K562 (cell line): ENCODE measurements at regions not wholly inside any gene's neighbourhood (a gene's known extent, or its start where the extent isn't known, plus 50 kb on each side); places are given as distances from the start of the nearest gene placed in this dataset.

Experiments used
- ATAC-seq: fragments of 200-7000 bp; cut with Tn5 transposase; 3 replicates; pipeline ENCODE4 v1.9.1; 2020; ENCODE audit warnings: moderate library complexity
- BruUV-seq: library from RNA; stranded (reverse); fragments of 400-500 nt; replicated peaks from 2 replicates; lab custom pipeline; 2021; lab: Mats Ljungman, UMichigan
- CTCF ChIA-PET: fragments of 300-600 bp; formaldehyde crosslinking; extraction: SDS; loops from one replicate; lab custom pipeline; 2021; ENCODE audit warnings: low intra/inter-chr PET ratio; lab: Yijun Ruan, JAX
- POLR2A ChIA-PET: fragments of 300-600, 350-650 bp; sonication (Branson Sonifier 250); formaldehyde crosslinking; extraction: SDS; loops from one replicate; lab custom pipeline; 2021; ENCODE audit warnings: antibody characterized with exemption, inconsistent platforms; lab: Yijun Ruan, JAX
- DNase-seq, 4 experiments: peaks; one replicate each; pipeline versions ENCODE4 v3.0.0 to v3.0.0-alpha.2; 2011 to 2018; ENCODE audit warnings: low spot score in 3 of 4, mixed read lengths in 3 of 4; ENCODE audit errors: extremely low read depth in 1 of 4
- FAIRE-seq: peaks from 2 replicates; lab custom pipeline; 2011; peaks lifted over from hg19 to GRCh38; lab: Jason Lieb, UNC
- H2AFZ ChIP-seq: 2 replicates; pipeline ENCODE4 v1.6.0; 2011; ENCODE audit warnings: low read depth, low read length, control low read depth, inconsistent platforms
- H3K27ac ChIP-seq: fragments of 200-600 bp; 3 replicates; pipeline ENCODE4 v1.8.0; 2011; ENCODE audit warnings: low read depth, mild to moderate bottlenecking, control low read depth, inconsistent platforms, low read length, moderate library complexity, mixed read lengths; ENCODE audit errors: extremely low read depth
- H3K27me3 ChIP-seq, 2 experiments: fragments of 300-600 bp in 1 of 2; 2 replicates in 1 of 2; 3 replicates in 1 of 2; pipeline versions ENCODE4 v1.6.0 to v1.8.0; 2011; ENCODE audit warnings: inconsistent platforms in 2 of 2, low read length in 2 of 2, mild to moderate bottlenecking in 1 of 2, mixed read lengths in 1 of 2, moderate library complexity in 1 of 2; ENCODE audit not compliant: control insufficient read depth in 2 of 2, insufficient read depth in 2 of 2
- H3K36me3 ChIP-seq: fragments of 300-600 bp; 3 replicates; pipeline ENCODE4 v1.8.0; 2011; ENCODE audit warnings: mild to moderate bottlenecking, low read length, inconsistent platforms; ENCODE audit not compliant: control insufficient read depth, insufficient read depth
- H3K4me1 ChIP-seq, 2 experiments: fragments of 200-600 bp in 1 of 2; replicated peaks in 1 of 2; 2 replicates in 1 of 2; 3 replicates in 1 of 2; pipeline versions ENCODE4 v1.5.1 to v1.8.0; 2011; ENCODE audit warnings: inconsistent platforms in 2 of 2, low read length in 2 of 2, mild to moderate bottlenecking in 1 of 2, mixed read lengths in 1 of 2, moderate library complexity in 1 of 2; ENCODE audit not compliant: control insufficient read depth in 2 of 2, insufficient read depth in 2 of 2
- H3K4me2 ChIP-seq: 2 replicates; pipeline ENCODE4 v1.6.1; 2011; ENCODE audit warnings: low read length, control low read depth, inconsistent platforms, mixed read lengths; ENCODE audit not compliant: insufficient read depth
- H3K4me3 ChIP-seq: fragments of 200-600 bp; sonication (generic), shearing (Covaris generic); 2 replicates; pipeline ENCODE4 v1.5.1; 2016; ENCODE audit warnings: control low read depth, inconsistent platforms
- H3K79me2 ChIP-seq: fragments of 200-600 bp; 3 replicates; pipeline ENCODE4 v1.8.0; 2011; ENCODE audit warnings: low read length, inconsistent platforms; ENCODE audit not compliant: control insufficient read depth, insufficient read depth
- H3K9ac ChIP-seq, 2 experiments: 2 replicates each; pipeline versions ENCODE4 v1.6.0 to v1.6.1; 2011; ENCODE audit warnings: low read depth in 2 of 2, low read length in 2 of 2, control low read depth in 1 of 2, inconsistent platforms in 1 of 2, mild to moderate bottlenecking in 1 of 2, mixed read lengths in 1 of 2; ENCODE audit not compliant: insufficient read depth in 1 of 2
- H3K9me1 ChIP-seq: one replicate; pipeline ENCODE4 v1.6.0; 2011; ENCODE audit warnings: inconsistent platforms, mild to moderate bottlenecking, low read length, moderate library complexity; ENCODE audit not compliant: control insufficient read depth, insufficient read depth
- H3K9me3 ChIP-seq: replicated peaks from 2 replicates; pipeline ENCODE4 v1.5.1; 2011; ENCODE audit warnings: low read depth, low read length, inconsistent platforms; ENCODE audit not compliant: control insufficient read depth, insufficient read depth
- H4K20me1 ChIP-seq: replicated peaks from 2 replicates; pipeline ENCODE4 v1.6.1; 2011; ENCODE audit warnings: low read length, inconsistent platforms, mixed read lengths; ENCODE audit not compliant: control insufficient read depth, insufficient read depth
- ATF7 ChIP-seq: fragments of 450-650 bp; IDR thresholded peaks from 2 replicates; pipeline ENCODE4 v1.7.1; 2014; ENCODE audit warnings: mild to moderate bottlenecking, moderate library complexity
- C11orf30 ChIP-seq: fragments of 450-650 bp; IDR thresholded peaks from 2 replicates; pipeline ENCODE4 v1.6.1; 2016; ENCODE audit warnings: low read depth, mild to moderate bottlenecking
- HDAC6 ChIP-seq: IDR thresholded peaks from 2 replicates; pipeline ENCODE4 v1.6.1; 2012; ENCODE audit warnings: low read depth, mild to moderate bottlenecking, control low read depth, inconsistent platforms, low read length, moderate library complexity
- HNRNPUL1 ChIP-seq: fragments of 200-400 bp; formaldehyde crosslinking; IDR thresholded peaks from 2 replicates; pipeline ENCODE4 v1.6.1; 2017; ENCODE audit warnings: low read length
- HOXB6 ChIP-seq: fragments of 250-450 bp; sonication (Bioruptor Pico); IDR thresholded peaks from 2 replicates; pipeline ENCODE4 v1.5.1; 2022; ENCODE audit warnings: mild to moderate bottlenecking, borderline replicate concordance
- MAFF ChIP-seq: IDR thresholded peaks from 2 replicates; pipeline ENCODE4 v1.6.1; 2012; ENCODE audit warnings: low read length, improper control_type of control experiment
- MAFG ChIP-seq: fragments of 450-650 bp; conservative IDR thresholded peaks from 2 replicates; pipeline ENCODE4 v1.6.1; 2016; ENCODE audit warnings: missing genetic modification characterization, missing compliant biosample characterization
- MAFK ChIP-seq: IDR thresholded peaks from 2 replicates; pipeline ENCODE4 v1.6.1; 2011; ENCODE audit warnings: low read length, improper control_type of control experiment
- NFE2 ChIP-seq: IDR thresholded peaks from 2 replicates; pipeline ENCODE4 v1.6.1; 2014; ENCODE audit warnings: antibody characterized with exemption, low read depth
- NFE2L1 ChIP-seq: fragments of 450-650 bp; IDR thresholded peaks from 2 replicates; pipeline ENCODE4 v1.6.1; 2016; ENCODE audit warnings: missing genetic modification characterization, low read depth, mild to moderate bottlenecking, missing compliant biosample characterization, moderate library complexity, borderline replicate concordance
- PTRF ChIP-seq: fragments of 450-650 bp; IDR thresholded peaks from 2 replicates; pipeline ENCODE4 v1.6.1; 2016; ENCODE audit warnings: mild to moderate bottlenecking, missing genetic modification characterization, missing compliant biosample characterization
- ZBTB8A ChIP-seq: fragments of 450-650 bp; IDR thresholded peaks from 2 replicates; pipeline ENCODE4 v1.6.1; 2018; ENCODE audit warnings: mild to moderate bottlenecking, moderate library complexity; ENCODE audit not compliant: partially characterized antibody
- ZC3H11A ChIP-seq: IDR thresholded peaks from 2 replicates; pipeline ENCODE4 v1.6.1; 2012; ENCODE audit warnings: low read depth, low read length, improper control_type of control experiment
- ZNF316 ChIP-seq: fragments of 450-650 bp; IDR thresholded peaks from 2 replicates; pipeline ENCODE4 v1.6.1; 2016
- WGBS: fragments of 100-300 bp; shearing (Covaris generic); methylation state at CpG from one replicate; pipeline ENCODE4 v1.1.6; 2016; ENCODE audit warnings: low coverage, mixed read lengths; ENCODE audit not compliant: insufficient coverage; ENCODE audit errors: missing lambda C conversion rate; 5-methylcytosine and 5-hydroxymethylcytosine counted together
- in situ Hi-C: fragments of 300-500 bp; cut with MboI; formaldehyde crosslinking; loops from 4 replicates; pipeline ENCODE4 v1.15.0; 2018; ENCODE audit warnings: inconsistent platforms, mixed read lengths
- intact Hi-C: fragments of 100-400 bp; cut with micrococcal nuclease; formaldehyde crosslinking; loops from 2 replicates; pipeline ENCODE4 v1.14.2; 2022

- no peaks in the 10 kb centered on the region for H4K20me1 ChIP-seq
- CTCF ChIA-PET: no interaction called here
- POLR2A ChIA-PET: no interaction called here
- H3K4me2 ChIP-seq: no peak overlapping the region
- H3K9ac ChIP-seq: no peak overlapping the region
- TF ChIP-seq HNRNPUL1 (no peak), ZC3H11A (0 out of 2 replicates have a peak, but pooled peaks have one; percentile 40), ZBTB8A (no peak)
- BruUV-seq: no TSS peak
- in situ Hi-C loops (no loop called here), intact Hi-C loops (no loop called here)
- H3K4me3 ChIP-seq: no peak overlapping the region
- ATAC-seq: no peak
- no peak for DNase-seq
- no peaks in the 10 kb centered on the region for H3K36me3 ChIP-seq
- H3K27me3 ChIP-seq: no peaks in the 10 kb centered on the region
- no peaks in the 10 kb centered on the region for H3K79me2 ChIP-seq
- no peaks in the 10 kb centered on the region for H3K4me1 ChIP-seq
- H3K27ac ChIP-seq: no peak overlapping the region
- no peak for FAIRE-seq
- no peak overlapping the region for H2AFZ ChIP-seq
- H3K9me3 ChIP-seq: peaks cover 3% of the 10 kb centered on the region; the same call in 1 of the 2 replicates
- no peaks in the 10 kb centered on the region for H3K9me1 ChIP-seq
These were observed 330.3 kb upstream of the RBMS3 start for GRCh38 chr3:28950614-28951013.

GRCh38 chr3:28951772-28952556, 328.9 kb upstream of the RBMS3 start:
- H3K36me3 ChIP-seq: no peaks in the 10 kb centered on the region
- H3K9me3 ChIP-seq: peaks cover 3% of the 10 kb centered on the region; the same call in 1 of the 2 replicates
- no peak overlapping the region for H3K4me3 ChIP-seq
- H2AFZ ChIP-seq: no peak overlapping the region
- no peaks in the 10 kb centered on the region for H3K79me2 ChIP-seq
- intact Hi-C loops: no loop called here
- H3K4me1 ChIP-seq: no peaks in the 10 kb centered on the region
- H3K9me1 ChIP-seq: no peaks in the 10 kb centered on the region
- in situ Hi-C loops: no loop called here
- H3K4me2 ChIP-seq: no peak overlapping the region
- BruUV-seq: no TSS peak
- DNase-seq (no peak), ATAC-seq (no peak), FAIRE-seq (no peak)
- no peaks in the 10 kb centered on the region for H3K27me3 ChIP-seq
- no peak overlapping the region for H3K9ac ChIP-seq
- 0% methylated on average over 4 of the region's 4 CpGs for whole genome bisulfite sequencing
- TF ChIP-seq HOXB6 (no peak), NFE2L1 (peak; percentile 47; the same call in 1 of the 2 replicates), ZNF316 (peak; percentile 82), ATF7 (no peak), NFE2 (peak; percentile 74), MAFK (peak; percentile 82), MAFF (peak; percentile 87), MAFG (peak; percentile 90), HDAC6 (no peak), PTRF (tag) (no peak), C11orf30 (peak; percentile 74)
- ChIA-PET CTCF (no interaction called here), POLR2A (interaction anchor here (0.7 kb wide), 1 partner anchor 472 kb away, joined by 3 read pairs; no protein-coding TSS in a partner anchor)
- no peaks in the 10 kb centered on the region for H4K20me1 ChIP-seq
- H3K27ac ChIP-seq: no peak overlapping the region
